K562 (cell line): ENCODE measurements at regions not wholly inside any gene's neighbourhood (a gene's known extent, or its start where the extent isn't known, plus 50 kb on each side); places are given as distances from the start of the nearest gene placed in this dataset.

Experiments used
- ARID4B ChIP-seq: sonication (generic); formaldehyde crosslinking; IDR thresholded peaks from 2 replicates; pipeline ENCODE4 v1.8.0; 2022; ENCODE audit warnings: mild to moderate bottlenecking, missing genetic modification reagents
- CBX1 ChIP-seq: sonication (generic); IDR thresholded peaks from 2 replicates; pipeline ENCODE4 v1.6.1; 2016; ENCODE audit warnings: antibody characterized with exemption, low read depth, mild to moderate bottlenecking
- CEBPG ChIP-seq, 3 experiments: fragments of 200-800 bp in 1 of 3; sonication (Bioruptor generic) in 1 of 3; sonication (generic) in 1 of 3; formaldehyde crosslinking in 1 of 3; IDR thresholded peaks in 2 of 3; conservative IDR thresholded peaks in 1 of 3; 2 replicates each; pipeline versions ENCODE4 v1.6.1 to v1.8.0; 2016 to 2022; ENCODE audit warnings: missing compliant biosample characterization in 2 of 3, missing genetic modification characterization in 2 of 3, mild to moderate bottlenecking in 1 of 3, missing genetic modification reagents in 1 of 3
- HDAC6 ChIP-seq: IDR thresholded peaks from 2 replicates; pipeline ENCODE4 v1.6.1; 2012; ENCODE audit warnings: low read depth, mild to moderate bottlenecking, control low read depth, inconsistent platforms, low read length, moderate library complexity
- PHF20 ChIP-seq: fragments of 450-650 bp; IDR thresholded peaks from 2 replicates; pipeline ENCODE4 v1.6.1; 2018; ENCODE audit not compliant: partially characterized antibody
- POLR3G ChIP-seq: IDR thresholded peaks from 2 replicates; pipeline ENCODE4 v1.6.1; 2011; ENCODE audit not compliant: insufficient read length, insufficient replicate concordance; ENCODE audit errors: extremely low read depth
- PPARD ChIP-seq: fragments of 250-450 bp; sonication (Bioruptor Pico); IDR thresholded peaks from 2 replicates; pipeline ENCODE4 v1.8.0; 2022; ENCODE audit warnings: inconsistent platforms, mild to moderate bottlenecking, moderate library complexity
- SMARCA5 ChIP-seq: fragments of 450-650 bp; IDR thresholded peaks from 2 replicates; pipeline ENCODE4 v1.6.1; 2016
- SMARCC2 ChIP-seq: fragments of 450-650 bp; IDR thresholded peaks from 2 replicates; pipeline ENCODE4 v1.6.1; 2017; ENCODE audit warnings: antibody characterized with exemption, moderate library complexity, mild to moderate bottlenecking, low read depth
- YY1 ChIP-seq, 3 experiments: IDR thresholded peaks; 2 replicates each; pipeline ENCODE4 v1.6.1; 2011; ENCODE audit warnings: low read length in 2 of 3, mild to moderate bottlenecking in 2 of 3, moderate library complexity in 2 of 3, borderline replicate concordance in 1 of 3, control low read depth in 1 of 3, low read depth in 1 of 3; ENCODE audit not compliant: insufficient read depth in 3 of 3, insufficient replicate concordance in 2 of 3, control insufficient read depth in 1 of 3, insufficient read length in 1 of 3; ENCODE audit errors: extremely low read depth in 1 of 3
- ZNF134 ChIP-seq: fragments of 250-450 bp; sonication (Bioruptor Pico); conservative IDR thresholded peaks from 2 replicates; pipeline ENCODE4 v1.4.0; 2020
- ZNF785 ChIP-seq: fragments of 250-450 bp; sonication (Bioruptor Pico); IDR thresholded peaks from 2 replicates; pipeline ENCODE4 v1.4.0; 2020; ENCODE audit warnings: mild to moderate bottlenecking
- TF ChIP-seq, protein P1 (sequence below): IDR thresholded peaks from 2 replicates; pipeline ENCODE4 v1.6.1; 2014; ENCODE audit warnings: antibody characterized with exemption
- TF ChIP-seq, protein P2 (sequence below): IDR thresholded peaks from 2 replicates; pipeline ENCODE4 v1.6.1; 2011; ENCODE audit warnings: borderline replicate concordance, low read depth, mild to moderate bottlenecking, moderate library complexity, low read length; ENCODE audit not compliant: insufficient read depth, poor library complexity, severe bottlenecking

DNA sequence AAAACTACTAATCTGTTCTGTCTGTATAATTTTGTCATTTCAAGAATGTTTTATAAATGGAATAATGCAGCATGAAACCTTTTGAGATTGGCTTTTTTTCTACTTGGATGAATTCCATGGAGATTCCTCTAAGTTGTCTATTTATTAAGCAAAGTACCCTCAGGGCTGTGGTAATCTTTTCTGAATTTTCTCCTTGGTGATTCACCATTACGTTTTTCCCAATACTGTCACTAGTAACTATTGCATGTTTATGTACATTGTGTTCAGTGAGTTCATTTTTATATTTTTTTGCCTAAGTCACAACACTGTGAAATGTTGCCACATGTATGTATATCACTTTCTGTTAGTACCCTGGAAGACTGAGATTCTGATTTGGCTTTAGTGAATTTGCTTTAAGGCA lies 177.0 kb upstream of the GRIN3A start (continued):
- TF ChIP-seq ARID4B (CRISPR knock-in tag) (no peak), ZNF785 (no peak), ZNF134 (no peak), POLR3G (no peak), PPARD (CRISPR knock-in tag) (no peak), CEBPG (CRISPR knock-in tag; IDR thresholded peaks at IDR 0.05) (no peak), CEBPG (tag; conservative IDR thresholded peaks at IDR 0.05 in 1 of 2, IDR thresholded peaks at IDR 0.05 in 1 of 2) (no peak), SMARCC2 (no peak), SMARCA5 (no peak), YY1 (IDR thresholded peaks at IDR 0.05; ENCODE audit: borderline replicate concordance in 1 of 3, control insufficient read depth in 1 of 3, extremely low read depth in 1 of 3, insufficient read depth in 3 of 3, insufficient read length in 1 of 3, insufficient replicate concordance in 2 of 3, low read depth in 1 of 3, low read length in 2 of 3) (no peak), CBX1 (no peak), HDAC6 (no peak), PHF20 (no peak)
- TF ChIP-seq, protein P1, sequence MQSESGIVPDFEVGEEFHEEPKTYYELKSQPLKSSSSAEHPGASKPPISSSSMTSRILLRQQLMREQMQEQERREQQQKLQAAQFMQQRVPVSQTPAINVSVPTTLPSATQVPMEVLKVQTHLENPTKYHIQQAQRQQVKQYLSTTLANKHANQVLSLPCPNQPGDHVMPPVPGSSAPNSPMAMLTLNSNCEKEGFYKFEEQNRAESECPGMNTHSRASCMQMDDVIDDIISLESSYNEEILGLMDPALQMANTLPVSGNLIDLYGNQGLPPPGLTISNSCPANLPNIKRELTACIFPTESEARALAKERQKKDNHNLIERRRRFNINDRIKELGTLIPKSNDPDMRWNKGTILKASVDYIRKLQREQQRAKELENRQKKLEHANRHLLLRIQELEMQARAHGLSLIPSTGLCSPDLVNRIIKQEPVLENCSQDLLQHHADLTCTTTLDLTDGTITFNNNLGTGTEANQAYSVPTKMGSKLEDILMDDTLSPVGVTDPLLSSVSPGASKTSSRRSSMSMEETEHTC: no peak
- TF ChIP-seq, protein P2, sequence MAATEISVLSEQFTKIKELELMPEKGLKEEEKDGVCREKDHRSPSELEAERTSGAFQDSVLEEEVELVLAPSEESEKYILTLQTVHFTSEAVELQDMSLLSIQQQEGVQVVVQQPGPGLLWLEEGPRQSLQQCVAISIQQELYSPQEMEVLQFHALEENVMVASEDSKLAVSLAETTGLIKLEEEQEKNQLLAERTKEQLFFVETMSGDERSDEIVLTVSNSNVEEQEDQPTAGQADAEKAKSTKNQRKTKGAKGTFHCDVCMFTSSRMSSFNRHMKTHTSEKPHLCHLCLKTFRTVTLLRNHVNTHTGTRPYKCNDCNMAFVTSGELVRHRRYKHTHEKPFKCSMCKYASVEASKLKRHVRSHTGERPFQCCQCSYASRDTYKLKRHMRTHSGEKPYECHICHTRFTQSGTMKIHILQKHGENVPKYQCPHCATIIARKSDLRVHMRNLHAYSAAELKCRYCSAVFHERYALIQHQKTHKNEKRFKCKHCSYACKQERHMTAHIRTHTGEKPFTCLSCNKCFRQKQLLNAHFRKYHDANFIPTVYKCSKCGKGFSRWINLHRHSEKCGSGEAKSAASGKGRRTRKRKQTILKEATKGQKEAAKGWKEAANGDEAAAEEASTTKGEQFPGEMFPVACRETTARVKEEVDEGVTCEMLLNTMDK: no peak
- TF ChIP-seq, all 486 proteins: peak for 0
